Hepatocyte (in vitro differentiated cells): ENCODE measurements at regions not wholly inside any gene's neighbourhood (a gene's known extent, or its start where the extent isn't known, plus 50 kb on each side); places are given as distances from the start of the nearest gene placed in this dataset.

Source experiments
- DNase-seq: peaks from one replicate; pipeline ENCODE4 v3.0.0-alpha.2; 2016; ENCODE audit warnings: low spot score
- H2AFZ ChIP-seq: fragments of 200-600 bp; sonication (generic); 2 replicates; pipeline ENCODE4 v1.6.0; 2016; ENCODE audit warnings: antibody characterized with exemption, mild to moderate bottlenecking
- H3K27ac ChIP-seq: fragments of 200-600 bp; sonication (generic); 2 replicates; pipeline ENCODE4 v1.5.1; 2016; ENCODE audit warnings: mild to moderate bottlenecking
- H3K27me3 ChIP-seq: fragments of 200-600 bp; sonication (generic); 2 replicates; pipeline ENCODE4 v1.6.1; 2016
- H3K36me3 ChIP-seq: fragments of 200-600 bp; sonication (generic); replicated peaks from 2 replicates; pipeline ENCODE4 v1.5.1; 2016; ENCODE audit warnings: low read depth; ENCODE audit not compliant: insufficient read depth
- H3K4me1 ChIP-seq: fragments of 200-600 bp; sonication (generic); 2 replicates; pipeline ENCODE4 v1.5.1; 2016; ENCODE audit warnings: mild to moderate bottlenecking, moderate library complexity; ENCODE audit not compliant: insufficient read depth
- H3K4me2 ChIP-seq: fragments of 200-600 bp; sonication (generic); 2 replicates; pipeline ENCODE4 v1.6.0; 2016
- H3K4me3 ChIP-seq: fragments of 200-600 bp; sonication (generic); 2 replicates; pipeline ENCODE4 v1.5.1; 2016; ENCODE audit warnings: mild to moderate bottlenecking
- H3K79me2 ChIP-seq: fragments of 200-600 bp; sonication (generic); 2 replicates; pipeline ENCODE4 v1.6.0; 2017; ENCODE audit warnings: mild to moderate bottlenecking
- H3K9me2 ChIP-seq: fragments of 200-600 bp; sonication (generic); replicated peaks from 2 replicates; pipeline ENCODE4 v1.6.0; 2017; ENCODE audit warnings: mild to moderate bottlenecking; ENCODE audit not compliant: insufficient read depth
- H3K9me3 ChIP-seq: fragments of 200-600 bp; sonication (generic); 2 replicates; pipeline ENCODE4 v1.5.1; 2016; ENCODE audit warnings: low read depth, mild to moderate bottlenecking
- H4K20me1 ChIP-seq: fragments of 200-600 bp; sonication (generic); 2 replicates; pipeline ENCODE4 v1.6.0; 2016; ENCODE audit warnings: mild to moderate bottlenecking; ENCODE audit not compliant: insufficient read depth, poor library complexity, severe bottlenecking
- EZH2 ChIP-seq: fragments of 200-600 bp; sonication (generic); IDR thresholded peaks from 2 replicates; pipeline ENCODE4 v1.6.1; 2016; ENCODE audit warnings: antibody characterized with exemption, mild to moderate bottlenecking, borderline replicate concordance
- EZH2phosphoT487 ChIP-seq: fragments of 200-600 bp; sonication (generic); IDR thresholded peaks from one replicate; pipeline ENCODE4 v1.6.1; 2018; ENCODE audit warnings: antibody characterized with exemption, mild to moderate bottlenecking, low read depth, moderate library complexity; ENCODE audit not compliant: unreplicated experiment, severe bottlenecking
- WGBS: methylation state at CpG from one replicate; pipeline ENCODE4 v1.1.6; 2016; ENCODE audit warnings: low lambda C conversion rate; ENCODE audit errors: missing lambda C conversion rate; 5-methylcytosine and 5-hydroxymethylcytosine counted together
- TF ChIP-seq, protein P1 (sequence below): fragments of 200-600 bp; sonication (generic); IDR thresholded peaks from 2 replicates; pipeline ENCODE4 v1.5.1; 2016; ENCODE audit warnings: antibody characterized with exemption, mild to moderate bottlenecking; ENCODE audit not compliant: poor library complexity

GRCh38 chr2:137872577-137872976 is 91.7 kb upstream of the HNMT start:
- no peak overlapping the region for H2AFZ ChIP-seq
- WGBS: 84% methylated on average over 4 of the region's 4 CpGs
- TF ChIP-seq, protein P1, sequence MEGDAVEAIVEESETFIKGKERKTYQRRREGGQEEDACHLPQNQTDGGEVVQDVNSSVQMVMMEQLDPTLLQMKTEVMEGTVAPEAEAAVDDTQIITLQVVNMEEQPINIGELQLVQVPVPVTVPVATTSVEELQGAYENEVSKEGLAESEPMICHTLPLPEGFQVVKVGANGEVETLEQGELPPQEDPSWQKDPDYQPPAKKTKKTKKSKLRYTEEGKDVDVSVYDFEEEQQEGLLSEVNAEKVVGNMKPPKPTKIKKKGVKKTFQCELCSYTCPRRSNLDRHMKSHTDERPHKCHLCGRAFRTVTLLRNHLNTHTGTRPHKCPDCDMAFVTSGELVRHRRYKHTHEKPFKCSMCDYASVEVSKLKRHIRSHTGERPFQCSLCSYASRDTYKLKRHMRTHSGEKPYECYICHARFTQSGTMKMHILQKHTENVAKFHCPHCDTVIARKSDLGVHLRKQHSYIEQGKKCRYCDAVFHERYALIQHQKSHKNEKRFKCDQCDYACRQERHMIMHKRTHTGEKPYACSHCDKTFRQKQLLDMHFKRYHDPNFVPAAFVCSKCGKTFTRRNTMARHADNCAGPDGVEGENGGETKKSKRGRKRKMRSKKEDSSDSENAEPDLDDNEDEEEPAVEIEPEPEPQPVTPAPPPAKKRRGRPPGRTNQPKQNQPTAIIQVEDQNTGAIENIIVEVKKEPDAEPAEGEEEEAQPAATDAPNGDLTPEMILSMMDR: no peak
- TF ChIP-seq EZH2phosphoT487 (no peak), EZH2 (no peak)

GRCh38 chr2:137873536-137874244 is 90.6 kb upstream of the HNMT start:
- Histone ChIP-seq H2AFZ (no peak overlapping the region), H3K4me2 (peak overlapping the region; percentile 46), H3K27me3 (no peaks in the 10 kb centered on the region), H3K4me1 (peaks cover 8% of the 10 kb centered on the region), H3K9me3 (no peaks in the 10 kb centered on the region), H3K79me2 (no peaks in the 10 kb centered on the region), H3K4me3 (no peak overlapping the region), H3K9me2 (no peaks in the 10 kb centered on the region), H3K36me3 (no peaks in the 10 kb centered on the region), H4K20me1 (no peaks in the 10 kb centered on the region), H3K27ac (no peak overlapping the region)
- DNase-seq: no peak
- TF ChIP-seq, protein P1: no peak
- WGBS: 23% methylated on average over 5 of the region's 5 CpGs

More at GRCh38 chr2:137872577-137872976, 91.7 kb upstream of the HNMT start:
- H3K36me3 ChIP-seq: no peaks in the 10 kb centered on the region
- DNase-seq: no peak
- no peaks in the 10 kb centered on the region for H3K9me2 ChIP-seq
- H4K20me1 ChIP-seq: no peaks in the 10 kb centered on the region
- H3K27ac ChIP-seq: no peak overlapping the region
- H3K4me1 ChIP-seq: peaks cover 8% of the 10 kb centered on the region
- H3K4me3 ChIP-seq: no peak overlapping the region
- no peaks in the 10 kb centered on the region for H3K79me2 ChIP-seq
- H3K27me3 ChIP-seq: no peaks in the 10 kb centered on the region
- no peak overlapping the region for H3K4me2 ChIP-seq
- no peaks in the 10 kb centered on the region for H3K9me3 ChIP-seq

GRCh38 chr2:137879121-137879520 is 85.2 kb upstream of the HNMT start:
- no peaks in the 10 kb centered on the region for H4K20me1 ChIP-seq
- WGBS: 90% methylated on average over 1 of the region's 1 CpG

More at GRCh38 chr2:137879121-137879520, 85.2 kb upstream of the HNMT start:
- Histone ChIP-seq H3K79me2 (no peaks in the 10 kb centered on the region), H3K4me3 (no peak overlapping the region), H3K27ac (no peak overlapping the region), H3K9me2 (no peaks in the 10 kb centered on the region), H3K4me1 (no peaks in the 10 kb centered on the region), H3K9me3 (no peaks in the 10 kb centered on the region), H3K27me3 (no peaks in the 10 kb centered on the region), H2AFZ (no peak overlapping the region), H3K36me3 (no peaks in the 10 kb centered on the region), H3K4me2 (no peak overlapping the region)
- no peak for DNase-seq
- no peak for TF ChIP-seq EZH2
- TF ChIP-seq, protein P1: no peak
- no peak for TF ChIP-seq EZH2phosphoT487
